ENCODE measurements at regions not wholly inside any gene's neighbourhood (a gene's known extent, or its start where the extent isn't known, plus 50 kb on each side); places are given as distances from the start of the nearest gene placed in this dataset.

DNA sequence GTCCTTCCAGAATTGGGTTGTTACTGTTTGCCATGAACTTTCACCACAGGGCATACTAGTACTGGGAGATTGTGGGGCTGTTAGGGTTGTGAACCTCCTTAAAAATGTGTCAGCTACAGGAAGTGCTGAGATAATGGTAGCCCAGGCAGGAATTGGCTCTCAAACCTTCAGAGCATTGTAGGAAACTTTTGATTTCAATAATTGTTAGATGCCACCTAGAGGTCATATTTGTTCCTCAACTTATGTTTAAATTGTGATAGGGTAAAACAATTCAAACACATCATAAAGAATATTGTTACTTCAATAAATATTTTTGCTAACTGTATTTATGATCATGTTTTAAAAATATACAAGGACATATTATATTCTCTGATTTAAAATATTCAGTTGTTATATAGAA is 594.6 kb downstream of the ADCYAP1 start:
- no peak for DNase-seq (ENCODE audit: low spot score in 2 of 2)
- H3K4me3 ChIP-seq, result no peak overlapping the region
- intact Hi-C loops (cut with DNase I; ENCODE audit: low total_unique reads), result no loop called here
- TF ChIP-seq POLR2A (IDR thresholded peaks at IDR 0.05) (no peak), POLR2AphosphoS5 (IDR thresholded peaks at IDR 0.05) (no peak)
- TF ChIP-seq, protein P1, sequence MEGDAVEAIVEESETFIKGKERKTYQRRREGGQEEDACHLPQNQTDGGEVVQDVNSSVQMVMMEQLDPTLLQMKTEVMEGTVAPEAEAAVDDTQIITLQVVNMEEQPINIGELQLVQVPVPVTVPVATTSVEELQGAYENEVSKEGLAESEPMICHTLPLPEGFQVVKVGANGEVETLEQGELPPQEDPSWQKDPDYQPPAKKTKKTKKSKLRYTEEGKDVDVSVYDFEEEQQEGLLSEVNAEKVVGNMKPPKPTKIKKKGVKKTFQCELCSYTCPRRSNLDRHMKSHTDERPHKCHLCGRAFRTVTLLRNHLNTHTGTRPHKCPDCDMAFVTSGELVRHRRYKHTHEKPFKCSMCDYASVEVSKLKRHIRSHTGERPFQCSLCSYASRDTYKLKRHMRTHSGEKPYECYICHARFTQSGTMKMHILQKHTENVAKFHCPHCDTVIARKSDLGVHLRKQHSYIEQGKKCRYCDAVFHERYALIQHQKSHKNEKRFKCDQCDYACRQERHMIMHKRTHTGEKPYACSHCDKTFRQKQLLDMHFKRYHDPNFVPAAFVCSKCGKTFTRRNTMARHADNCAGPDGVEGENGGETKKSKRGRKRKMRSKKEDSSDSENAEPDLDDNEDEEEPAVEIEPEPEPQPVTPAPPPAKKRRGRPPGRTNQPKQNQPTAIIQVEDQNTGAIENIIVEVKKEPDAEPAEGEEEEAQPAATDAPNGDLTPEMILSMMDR (IDR thresholded peaks at IDR 0.05), result no peak
- H3K27me3 ChIP-seq, result no peaks in the 10 kb centered on the region
- H3K4me1 ChIP-seq, result no peaks in the 10 kb centered on the region
- H3K36me3 ChIP-seq, result no peaks in the 10 kb centered on the region
- H3K27ac ChIP-seq, result no peak overlapping the region
- peaks cover 0 to 9% of the 10 kb centered on the region in 2 donors for H3K9me3 ChIP-seq

DNA sequence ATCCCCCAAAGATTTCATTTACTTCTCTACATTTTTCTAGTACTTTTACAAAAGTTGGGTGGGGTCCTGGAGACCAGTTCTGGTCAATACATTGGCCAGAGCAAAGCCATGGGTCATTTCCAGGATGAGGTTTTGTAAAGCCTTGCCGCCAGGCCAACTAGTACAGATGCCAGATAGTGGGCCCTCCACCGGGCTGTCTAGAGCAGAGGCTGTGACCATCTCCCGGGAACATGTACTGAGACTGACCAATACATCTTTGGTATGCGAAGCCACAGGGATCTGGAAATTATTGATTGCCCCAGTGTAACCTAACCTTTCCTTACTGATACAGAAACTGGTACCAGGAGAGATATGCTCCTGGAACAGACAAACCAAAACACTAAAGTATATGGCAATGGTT is 599.2 kb downstream of the ADCYAP1 start:
- no peak for DNase-seq (ENCODE audit: low spot score in 2 of 2)
- no peaks in the 10 kb centered on the region for H3K27me3 ChIP-seq
- no peaks in the 10 kb centered on the region for H3K4me1 ChIP-seq
- intact Hi-C loops (cut with DNase I; ENCODE audit: low total_unique reads), result no loop called here
- H3K4me3 ChIP-seq, result no peak overlapping the region
- TF ChIP-seq POLR2AphosphoS5 (IDR thresholded peaks at IDR 0.05) (no peak), POLR2A (IDR thresholded peaks at IDR 0.05) (no peak)
- TF ChIP-seq, protein P1 (IDR thresholded peaks at IDR 0.05), result no peak
- H3K27ac ChIP-seq, result no peak overlapping the region
- no peaks in the 10 kb centered on the region for H3K9me3 ChIP-seq
- no peaks in the 10 kb centered on the region for H3K36me3 ChIP-seq

DNA sequence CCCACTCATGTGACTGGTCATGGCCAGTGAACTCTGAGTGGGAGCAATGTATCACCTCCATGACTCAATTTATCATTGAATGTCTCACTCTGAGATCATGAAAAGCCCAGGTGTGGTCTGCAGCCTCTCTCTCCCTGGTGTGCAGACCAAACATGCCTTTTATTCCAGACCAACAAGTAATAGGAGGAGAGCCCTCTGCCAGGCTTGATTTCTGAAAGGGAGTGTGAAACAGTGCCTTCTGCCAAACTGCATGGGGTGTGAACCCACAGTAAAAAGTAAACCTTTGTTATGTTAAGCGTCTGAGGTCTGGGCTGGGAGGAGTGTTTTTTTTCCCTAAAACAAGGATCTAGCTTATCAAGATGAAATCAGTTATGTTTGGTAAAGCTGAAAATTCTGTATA is 601.2 kb downstream of the ADCYAP1 start:
- Histone ChIP-seq H3K36me3 (no peaks in the 10 kb centered on the region), H3K4me3 (no peak overlapping the region)
- intact Hi-C loops (cut with DNase I; ENCODE audit: low total_unique reads), result no loop called here

DNA sequence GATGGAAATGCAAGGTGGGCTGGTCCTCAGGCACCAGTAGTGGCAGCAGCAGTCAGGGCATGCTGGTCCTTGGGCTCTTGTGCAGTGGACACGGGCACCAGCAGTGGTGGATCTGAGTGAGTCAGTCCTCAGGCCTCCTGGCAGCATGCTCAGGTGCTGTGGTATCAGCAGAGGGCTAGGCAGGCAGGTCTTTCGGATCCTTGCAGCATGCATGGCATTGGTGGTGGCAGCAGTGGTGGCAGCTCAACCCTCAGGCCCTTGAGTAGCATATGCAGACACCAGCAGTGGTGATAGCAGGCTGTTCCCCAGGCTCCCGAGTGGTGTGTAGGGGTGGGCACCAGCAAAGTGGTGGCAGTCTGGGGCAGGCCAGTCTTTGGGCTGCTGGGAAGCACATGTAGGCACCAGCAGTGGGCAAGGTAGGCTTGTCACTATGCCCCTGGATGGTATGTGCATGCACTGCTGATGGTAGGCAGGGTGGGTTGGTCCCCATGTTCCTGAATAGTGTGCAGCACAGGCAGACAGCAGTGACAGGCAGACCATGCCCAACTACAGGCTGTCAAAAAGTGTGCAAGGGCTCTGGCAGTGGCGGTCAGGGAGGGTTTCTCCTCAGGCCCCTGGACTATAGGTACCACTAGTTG is 606.0 kb downstream of the ADCYAP1 start:
- intact Hi-C loops (cut with DNase I; ENCODE audit: low total_unique reads), result no loop called here

More for the DNA sequence above, 601.2 kb downstream of the ADCYAP1 start:
- Histone ChIP-seq H3K27ac (no peak overlapping the region), H3K27me3 (no peaks in the 10 kb centered on the region), H3K9me3 (no peaks in the 10 kb centered on the region), H3K4me1 (no peaks in the 10 kb centered on the region)
- no peak for TF ChIP-seq POLR2A (IDR thresholded peaks at IDR 0.05)
- TF ChIP-seq, protein P1 (IDR thresholded peaks at IDR 0.05), result no peak
- no peak for TF ChIP-seq POLR2AphosphoS5 (IDR thresholded peaks at IDR 0.05)
- no peak for DNase-seq (ENCODE audit: low spot score in 2 of 2)

DNA sequence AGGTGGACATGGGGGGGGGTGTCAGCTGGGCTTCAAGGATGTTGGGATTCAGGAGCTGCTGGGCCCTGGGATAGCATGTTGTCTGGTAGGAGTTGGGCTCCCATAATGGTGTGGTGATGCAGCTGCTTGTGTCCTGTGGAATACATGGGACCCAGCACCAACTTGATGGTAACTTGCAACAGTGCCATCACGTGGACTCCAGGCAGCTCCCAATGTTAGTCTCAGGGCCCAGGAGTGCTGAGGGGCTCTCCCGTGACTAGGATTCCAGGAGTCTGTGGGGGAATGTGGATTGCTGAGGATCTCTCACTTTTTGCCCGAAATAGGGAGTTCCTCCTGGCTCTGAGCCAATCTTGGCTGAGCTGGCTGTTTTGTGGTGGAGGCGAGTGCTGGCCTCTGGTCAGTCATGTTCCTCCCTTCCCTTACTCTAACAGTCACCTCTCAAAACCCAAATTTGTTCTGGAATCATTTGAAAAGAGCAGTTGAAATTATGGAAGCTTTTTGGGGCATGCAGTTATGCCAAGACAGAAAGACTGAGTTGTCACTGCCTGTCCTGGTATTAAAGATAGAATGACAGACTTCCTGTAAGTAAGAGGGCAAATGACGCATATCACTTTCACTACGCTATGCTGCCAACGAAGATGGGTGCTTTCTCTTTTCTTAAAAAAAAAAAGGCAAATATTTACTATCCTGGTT is 607.1 kb downstream of the ADCYAP1 start:
- Histone ChIP-seq H3K27ac (no peak overlapping the region), H3K36me3 (no peaks in the 10 kb centered on the region), H3K27me3 (no peaks in the 10 kb centered on the region), H3K4me1 (no peaks in the 10 kb centered on the region), H3K9me3 (no peaks in the 10 kb centered on the region), H3K4me3 (no peak overlapping the region)
- TF ChIP-seq, protein P1 (IDR thresholded peaks at IDR 0.05), result no peak
- TF ChIP-seq POLR2A (IDR thresholded peaks at IDR 0.05), result no peak
- TF ChIP-seq POLR2AphosphoS5 (IDR thresholded peaks at IDR 0.05), result no peak
- no peak for DNase-seq (ENCODE audit: low spot score in 2 of 2)
- intact Hi-C loops (cut with DNase I; ENCODE audit: low total_unique reads), result no loop called here

More for the DNA sequence above, 606.0 kb downstream of the ADCYAP1 start:
- no peaks in the 10 kb centered on the region for H3K27me3 ChIP-seq
- H3K4me3 ChIP-seq, result no peak overlapping the region
- no peaks in the 10 kb centered on the region for H3K9me3 ChIP-seq
- no peak for DNase-seq (ENCODE audit: low spot score in 2 of 2)
- TF ChIP-seq, protein P1 (IDR thresholded peaks at IDR 0.05), result no peak
- TF ChIP-seq POLR2A (IDR thresholded peaks at IDR 0.05), result no peak
- TF ChIP-seq POLR2AphosphoS5 (IDR thresholded peaks at IDR 0.05), result no peak
- H3K4me1 ChIP-seq, result no peaks in the 10 kb centered on the region
- H3K36me3 ChIP-seq, result no peaks in the 10 kb centered on the region
- H3K27ac ChIP-seq, result no peak overlapping the region

Data from breast epithelium (tissue), 4 donors.